D341Med (cell line): ENCODE measurements at regions not wholly inside any gene's neighbourhood (a gene's known extent, or its start where the extent isn't known, plus 50 kb on each side); places are given as distances from the start of the nearest gene placed in this dataset.
"Not testable (repeated sequence)": the region's sequence is repeated elsewhere in the genome, so short reads cannot be mapped to it uniquely, and the experiment has no call there.

Source experiments
- DNase-seq: peaks from one replicate; pipeline ENCODE4 v3.0.0; 2012; ENCODE audit warnings: low spot score

GRCh38 chr5:86407711-86408110, 210.0 kb upstream of the COX7C start:
- DNase-seq, result no peak

- DNase-seq, result no peak
These were observed 206.1 kb upstream of the COX7C start for GRCh38 chr5:86411596-86411995.

- DNase-seq, result no peak
These were observed 190.6 kb upstream of the COX7C start for GRCh38 chr5:86427158-86427557.

GRCh38 chr5:86439593-86440110, 178.1 kb upstream of the COX7C start:
- DNase-seq, result no peak

GRCh38 chr5:86442036-86442745, 175.6 kb upstream of the COX7C start:
- DNase-seq, result no peak

- no peak for DNase-seq
These were observed 170.4 kb upstream of the COX7C start for GRCh38 chr5:86447362-86447761.

GRCh38 chr5:86452251-86452650, 165.5 kb upstream of the COX7C start:
- DNase-seq, result no peak

GRCh38 chr5:86460519-86460918, 157.2 kb upstream of the COX7C start:
- DNase-seq, result no peak

- DNase-seq, result peak; percentile 63
These were observed 156.4 kb upstream of the COX7C start for GRCh38 chr5:86461169-86461956.

- peak; percentile 9 for DNase-seq
These were observed 154.4 kb upstream of the COX7C start for GRCh38 chr5:86463339-86463738.

GRCh38 chr5:86465052-86465838, 152.5 kb upstream of the COX7C start:
- no peak for DNase-seq

GRCh38 chr5:86466721-86467120, 151.0 kb upstream of the COX7C start:
- DNase-seq, result not testable (repeated sequence)

GRCh38 chr5:86482008-86482407, 135.7 kb upstream of the COX7C start:
- no peak for DNase-seq

GRCh38 chr5:86493777-86494176, 124.0 kb upstream of the COX7C start:
- no peak for DNase-seq

- peak; percentile 25 for DNase-seq
These were observed 116.8 kb upstream of the COX7C start for GRCh38 chr5:86500947-86501346.

- no peak for DNase-seq
These were observed 110.2 kb upstream of the COX7C start for GRCh38 chr5:86507574-86507973.

- not testable (repeated sequence) for DNase-seq
These were observed 107.3 kb upstream of the COX7C start for GRCh38 chr5:86510330-86510915.

GRCh38 chr5:86523718-86524117, 94.0 kb upstream of the COX7C start:
- no peak for DNase-seq

- no peak for DNase-seq
These were observed 92.1 kb upstream of the COX7C start for GRCh38 chr5:86525622-86526021.

- DNase-seq, result no peak
These were observed 90.9 kb upstream of the COX7C start for GRCh38 chr5:86526811-86527348.

GRCh38 chr5:86532429-86532828, 85.3 kb upstream of the COX7C start:
- DNase-seq, result no peak

GRCh38 chr5:86536396-86536795, 81.3 kb upstream of the COX7C start:
- no peak for DNase-seq
